HG03066 (cell line): ENCODE measurements at regions not wholly inside any gene's neighbourhood (a gene's known extent, or its start where the extent isn't known, plus 50 kb on each side); places are given as distances from the start of the nearest gene placed in this dataset.

ENCODE experiments used
- ATAC-seq: cut with Tn5 transposase; IDR thresholded peaks from one replicate; pipeline ENCODE4 v1.9.1; 2021; ENCODE audit warnings: low read depth; ENCODE audit not compliant: unreplicated experiment

GRCh38 chr2:221245772-221246171, 326.3 kb downstream of the EPHA4 start:
- ATAC-seq, result no peak

DNA sequence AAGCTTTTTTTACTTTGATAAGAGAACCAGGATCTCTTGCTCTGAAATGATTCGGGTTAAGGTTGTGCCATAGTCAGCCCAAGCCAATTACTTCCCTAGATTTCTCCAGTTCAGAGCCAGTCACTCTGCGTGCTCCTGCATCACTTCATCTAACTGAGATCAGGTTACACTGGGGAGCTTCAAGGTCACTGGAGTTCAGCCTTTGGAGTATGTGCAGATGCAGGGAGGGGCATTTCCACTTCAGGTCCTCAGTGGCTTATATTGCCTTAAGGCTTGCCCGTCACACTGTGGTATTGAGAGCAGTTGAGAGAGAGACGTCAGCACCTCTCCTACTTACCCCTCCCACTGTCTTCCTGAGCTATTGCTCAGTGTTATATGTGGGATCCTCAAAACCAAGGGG, 317.8 kb downstream of the EPHA4 start:
- ATAC-seq, result no peak

DNA sequence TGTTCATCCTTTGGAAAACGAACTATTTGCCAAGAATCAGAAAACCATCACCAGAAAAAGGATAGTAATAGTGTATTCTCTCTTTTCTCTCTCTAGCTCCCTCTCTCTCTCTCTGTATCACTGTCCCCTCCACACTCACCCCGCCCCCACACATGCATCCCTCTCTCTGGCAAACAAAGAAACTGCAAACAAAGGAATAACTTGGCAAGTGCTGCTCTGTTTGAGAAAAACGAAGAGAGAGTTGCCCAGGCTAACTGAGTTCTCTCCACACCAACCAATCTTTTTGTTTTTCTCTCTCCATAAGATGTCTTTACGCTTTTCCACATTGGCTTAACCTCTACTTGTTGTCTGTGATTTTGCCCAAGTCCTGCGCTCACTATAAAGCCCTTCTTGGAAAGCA, 316.2 kb downstream of the EPHA4 start:
- no peak for ATAC-seq

DNA sequence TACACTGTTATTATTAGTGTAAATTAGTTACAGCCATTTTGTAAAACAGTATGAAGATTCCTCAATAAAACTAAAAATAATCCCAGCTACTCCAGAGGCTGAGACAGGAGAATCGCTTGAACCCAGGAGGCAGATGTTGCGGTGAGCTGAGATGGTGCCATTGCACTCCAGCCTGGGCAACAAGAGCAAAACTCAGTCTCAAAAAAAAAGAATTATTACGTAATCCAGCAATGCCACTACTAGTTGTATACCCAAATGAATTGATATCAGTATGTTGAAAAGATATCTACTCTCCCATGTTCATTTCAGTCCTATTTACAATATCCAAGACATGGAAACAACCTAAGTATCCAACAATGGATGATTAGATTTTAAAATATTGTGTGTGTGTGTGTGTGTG, 313.6 kb downstream of the EPHA4 start:
- no peak for ATAC-seq

DNA sequence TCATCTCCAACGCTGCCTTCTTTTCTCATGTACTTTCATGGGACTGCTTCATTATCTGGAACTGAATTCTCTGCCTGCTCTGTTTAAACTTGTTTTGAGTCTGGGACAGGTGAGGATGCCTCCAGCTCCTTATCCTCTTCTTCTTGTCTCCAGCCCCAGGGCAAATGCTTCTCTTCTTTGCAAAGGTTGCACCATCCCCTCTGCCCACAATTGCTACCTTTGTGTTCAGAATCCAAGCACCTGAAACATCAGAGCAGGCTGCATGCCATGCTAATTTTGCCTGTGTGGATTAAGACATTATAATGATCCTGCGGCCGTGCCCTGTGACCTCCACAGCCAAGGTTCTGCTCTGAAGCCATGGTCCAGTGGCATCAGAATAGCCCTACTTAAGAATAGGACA, 309.5 kb downstream of the EPHA4 start:
- no peak for ATAC-seq

- ATAC-seq, result no peak
Observed at GRCh38 chr2:221263573-221263972, 308.5 kb downstream of the EPHA4 start.

GRCh38 chr2:221264318-221264717, 307.8 kb downstream of the EPHA4 start:
- no peak for ATAC-seq

DNA sequence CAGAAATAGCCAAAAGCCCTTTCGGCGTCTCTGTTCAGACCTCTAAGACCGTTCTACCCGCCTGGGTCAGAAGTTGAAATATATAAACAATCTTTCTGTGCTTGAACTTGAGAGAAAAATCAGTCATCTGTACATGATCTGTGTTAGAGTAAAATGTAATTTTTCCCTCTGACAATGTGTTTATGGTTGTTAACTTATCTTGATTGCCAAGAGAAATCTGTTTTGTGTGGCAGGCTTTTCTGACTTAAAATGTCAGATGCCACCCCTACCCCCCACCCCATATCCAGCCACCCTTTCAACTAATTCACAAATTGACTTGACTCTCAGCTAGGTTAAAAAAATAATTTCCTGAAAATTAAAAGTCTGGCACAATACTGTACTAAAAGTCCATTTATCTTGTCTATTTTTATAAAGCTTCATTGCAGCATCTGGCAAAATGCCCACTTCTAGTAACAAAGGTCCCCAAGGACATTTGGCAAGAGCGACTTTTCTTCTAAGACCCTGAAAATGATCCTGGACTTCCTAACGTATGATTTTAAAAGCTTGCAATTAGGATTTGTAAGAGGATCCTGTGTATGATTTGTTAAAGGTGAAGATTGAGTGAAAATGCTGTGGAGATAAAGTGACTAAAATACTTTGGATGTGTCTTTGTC, 304.2 kb downstream of the EPHA4 start:
- ATAC-seq, result no peak

- ATAC-seq, result no peak
Observed at GRCh38 chr2:221268631-221269030, 303.5 kb downstream of the EPHA4 start.

GRCh38 chr2:221270806-221271205, 301.3 kb downstream of the EPHA4 start:
- no peak for ATAC-seq

GRCh38 chr2:221272729-221273128, 299.4 kb downstream of the EPHA4 start:
- ATAC-seq, result no peak

GRCh38 chr2:221276033-221276432, 296.1 kb downstream of the EPHA4 start:
- no peak for ATAC-seq

DNA sequence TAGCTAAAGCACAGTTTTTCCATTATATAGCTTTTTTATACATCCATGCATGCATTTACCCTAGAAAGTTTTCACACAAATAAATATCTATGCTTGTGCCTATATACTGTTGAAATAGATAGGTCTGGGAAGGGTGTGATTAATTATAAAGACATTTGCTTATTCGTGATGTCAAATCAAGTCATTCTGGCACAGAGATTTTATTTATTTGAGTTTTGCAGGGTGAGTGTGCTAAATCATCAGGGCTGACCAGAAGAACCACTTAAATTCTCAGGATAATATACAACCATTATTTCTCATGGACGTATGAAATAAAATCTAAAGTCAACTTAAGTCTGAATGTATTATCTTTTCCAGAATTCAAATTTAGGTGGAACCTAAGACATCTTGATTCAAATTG, 295.5 kb downstream of the EPHA4 start:
- no peak for ATAC-seq

- no peak for ATAC-seq
Observed at GRCh38 chr2:221282386-221282785, 289.7 kb downstream of the EPHA4 start.

DNA sequence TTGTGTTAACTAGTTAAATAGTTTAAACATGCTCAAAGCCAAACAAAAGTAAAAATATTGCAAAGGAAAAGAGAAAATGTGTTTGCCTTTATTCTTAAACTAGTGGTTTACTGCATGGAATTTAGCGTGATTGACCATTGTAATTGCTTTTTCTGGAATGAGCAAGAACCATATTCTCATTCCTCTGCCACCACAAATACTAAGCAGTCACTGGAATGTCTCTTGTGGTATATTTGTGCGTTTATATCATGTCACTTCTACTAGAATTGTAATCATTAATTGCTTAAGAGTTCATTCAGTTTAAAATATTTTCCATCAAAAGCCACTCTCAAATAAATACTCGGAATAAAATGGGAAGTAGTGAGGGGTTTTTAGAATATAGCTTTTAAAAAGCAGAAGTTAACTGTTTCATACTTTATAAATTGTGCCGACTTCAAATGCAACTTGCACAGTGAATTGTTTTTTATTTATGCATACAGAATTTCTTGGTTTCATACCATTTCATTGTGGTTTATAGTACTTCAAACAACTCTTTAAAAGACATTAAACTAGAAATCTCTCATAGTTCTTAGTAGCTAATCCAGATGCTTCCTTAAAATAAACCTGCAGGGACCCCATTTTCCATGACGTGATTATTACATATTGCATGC, 288.1 kb downstream of the EPHA4 start:
- no peak for ATAC-seq

DNA sequence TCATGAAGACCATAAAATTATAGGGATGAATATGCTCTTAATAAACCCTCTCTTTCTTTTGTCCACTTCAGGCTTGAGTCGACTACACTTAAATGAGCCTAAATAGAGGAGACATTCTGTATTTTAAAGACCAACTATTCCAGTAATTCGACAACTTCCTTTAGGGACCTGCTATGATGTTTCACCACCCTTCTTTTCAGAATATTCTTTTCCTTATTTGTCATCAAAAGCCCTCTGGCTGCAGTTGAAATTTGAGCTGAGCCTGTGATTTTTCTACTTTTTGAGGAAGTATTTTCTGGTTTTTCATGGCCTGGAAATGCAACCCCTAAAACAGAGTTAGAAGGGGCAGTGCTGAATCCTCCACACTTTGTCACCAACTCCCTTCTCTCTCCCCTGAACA, 287.0 kb downstream of the EPHA4 start:
- no peak for ATAC-seq

DNA sequence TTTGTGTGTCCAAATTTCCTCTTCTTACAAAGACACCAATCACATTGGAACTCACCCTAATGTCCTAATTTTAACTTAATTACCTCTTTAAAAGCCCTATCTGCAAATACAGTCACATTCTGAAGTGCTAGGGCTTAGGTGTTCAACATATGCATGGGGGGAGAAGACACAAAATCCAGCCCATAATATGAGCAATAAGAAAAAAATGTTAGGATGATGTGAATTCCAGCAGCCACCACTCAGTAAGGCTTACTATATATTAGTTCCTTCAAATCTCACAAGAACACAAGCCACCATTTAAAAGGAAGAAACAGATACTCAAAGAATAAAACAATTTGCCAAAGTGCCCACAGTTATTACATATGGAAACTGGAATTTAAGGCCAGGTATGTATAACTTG, 285.7 kb downstream of the EPHA4 start:
- ATAC-seq, result no peak

DNA sequence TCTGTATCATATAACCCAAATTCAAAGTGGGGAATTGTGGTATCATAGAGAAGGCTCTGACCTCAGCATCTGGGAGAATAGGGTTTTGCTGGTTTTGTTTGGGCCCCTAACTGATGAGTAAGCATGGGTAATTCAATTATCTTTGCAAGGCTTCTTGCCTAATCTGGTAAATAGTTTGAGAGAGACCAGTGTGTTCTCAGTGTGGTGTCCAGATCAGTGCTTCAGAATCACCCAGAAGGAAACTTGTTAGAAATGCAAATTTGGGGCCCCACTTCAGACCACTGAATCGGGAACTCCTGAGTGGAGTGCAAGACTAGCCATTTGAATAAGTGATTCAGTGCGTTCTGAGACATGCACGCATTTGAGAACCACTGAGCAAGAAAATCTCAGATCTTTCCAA, 282.7 kb downstream of the EPHA4 start:
- ATAC-seq, result no peak

GRCh38 chr2:221289846-221290245, 282.3 kb downstream of the EPHA4 start:
- no peak for ATAC-seq

GRCh38 chr2:221293949-221294742, 278.0 kb downstream of the EPHA4 start:
- no peak for ATAC-seq

GRCh38 chr2:221304916-221305315, 267.2 kb downstream of the EPHA4 start:
- ATAC-seq, result no peak
